Lung (tissue), 9 donors: ENCODE measurements at regions not wholly inside any gene's neighbourhood (a gene's known extent, or its start where the extent isn't known, plus 50 kb on each side); places are given as distances from the start of the nearest gene placed in this dataset.
"Not testable (repeated sequence)": the region's sequence is repeated elsewhere in the genome, so short reads cannot be mapped to it uniquely, and the experiment has no call there.

ENCODE experiments used
- ATAC-seq: fragments of 200-7000 bp; cut with Tn5 transposase; one replicate; pipeline ENCODE4 v1.9.1; 2020; ENCODE audit warnings: moderate number of reproducible peaks; ENCODE audit not compliant: insufficient read depth, low FRiP score
- DNase-seq, 3 donors: peaks; one replicate each; pipeline ENCODE4 v3.0.0-alpha.2; 2013 to 2017
- H3K27ac ChIP-seq, 2 donors: one replicate each; pipeline ENCODE4 v1.5.1; 2013; ENCODE audit warnings: mild to moderate bottlenecking in 2 of 2, moderate library complexity in 2 of 2, control low read depth in 1 of 2, inconsistent platforms in 1 of 2, low read depth in 1 of 2, low read length in 1 of 2
- H3K27me3 ChIP-seq, 3 donors: one replicate each; pipeline ENCODE4 v1.5.1; 2013; ENCODE audit warnings: low read length in 2 of 3; ENCODE audit not compliant: control insufficient read depth in 3 of 3, insufficient read depth in 3 of 3
- H3K36me3 ChIP-seq, 4 donors: one replicate each; pipeline ENCODE4 v1.5.1; 2013; ENCODE audit warnings: low read length in 4 of 4, mild to moderate bottlenecking in 1 of 4, moderate library complexity in 1 of 4; ENCODE audit not compliant: control insufficient read depth in 4 of 4, insufficient read depth in 4 of 4
- H3K4me1 ChIP-seq, 5 donors: one replicate each; pipeline ENCODE4 v1.5.1; 2013; ENCODE audit warnings: low read length in 5 of 5, mild to moderate bottlenecking in 2 of 5, moderate library complexity in 1 of 5; ENCODE audit not compliant: control insufficient read depth in 5 of 5, insufficient read depth in 5 of 5
- H3K4me3 ChIP-seq: one replicate; pipeline ENCODE4 v1.5.1; 2013; ENCODE audit warnings: mild to moderate bottlenecking, control low read depth, moderate library complexity
- H3K9ac ChIP-seq, 2 donors: one replicate each; pipeline ENCODE4 v1.5.1; 2013; ENCODE audit warnings: low read length in 2 of 2, control low read depth in 1 of 2; ENCODE audit not compliant: insufficient read depth in 1 of 2
- H3K9me3 ChIP-seq, 4 donors: one replicate each; pipeline ENCODE4 v1.5.1; 2013; ENCODE audit warnings: low read length in 3 of 4, mild to moderate bottlenecking in 1 of 4, moderate library complexity in 1 of 4; ENCODE audit not compliant: control insufficient read depth in 4 of 4, insufficient read depth in 3 of 4
- WGBS, 2 donors: extraction: QIAGEN DNeasy Blood & Tissue Kit; methylation state at CpG; one replicate each; pipeline ENCODE4 v1.1.7; 2013; 5-methylcytosine and 5-hydroxymethylcytosine counted together
- donor health status: Bipolar disorder and iron deficiency.
- donor health status: healthy.
- donor health status: DM: yes; HTN: yes; CAD: no.

DNA sequence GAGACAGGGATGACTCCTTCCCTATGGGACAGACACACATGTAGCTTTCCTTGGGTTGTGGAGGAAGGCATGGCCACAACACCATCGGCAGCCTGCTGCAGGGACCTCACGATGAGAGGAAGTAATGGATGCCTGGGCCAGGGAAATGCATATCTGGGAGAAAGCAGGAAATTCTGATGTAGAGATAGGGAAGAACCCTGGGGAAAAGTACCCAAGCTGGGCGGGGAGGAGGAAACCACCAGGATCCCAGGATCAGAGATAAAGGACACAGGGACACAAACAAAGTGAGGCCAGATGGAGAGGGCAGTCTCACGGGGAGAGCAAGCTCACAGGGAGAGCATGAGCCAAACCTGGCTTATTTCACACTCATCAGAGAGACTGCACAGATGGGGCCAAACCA lies 294.7 kb upstream of the TEKT4 start:
- not testable (repeated sequence) for H3K9me3 ChIP-seq, H3K4me3 ChIP-seq, H3K27ac ChIP-seq, H3K4me1 ChIP-seq, DNase-seq, ATAC-seq, H3K9ac ChIP-seq, H3K27me3 ChIP-seq, H3K36me3 ChIP-seq
- 35 to 40% methylated on average over 4 of the region's 4 CpGs for WGBS, 2 donors

- not testable (repeated sequence) for H3K27ac ChIP-seq, H3K4me1 ChIP-seq, H3K9ac ChIP-seq, H3K9me3 ChIP-seq, H3K27me3 ChIP-seq, H3K4me3 ChIP-seq, DNase-seq, H3K36me3 ChIP-seq, ATAC-seq
- 49 to 78% methylated on average over 6 to 7 of the region's 10 CpGs for WGBS, 2 donors
These were observed 294.1 kb upstream of the TEKT4 start for GRCh38 chr2:94577160-94577559.

DNA sequence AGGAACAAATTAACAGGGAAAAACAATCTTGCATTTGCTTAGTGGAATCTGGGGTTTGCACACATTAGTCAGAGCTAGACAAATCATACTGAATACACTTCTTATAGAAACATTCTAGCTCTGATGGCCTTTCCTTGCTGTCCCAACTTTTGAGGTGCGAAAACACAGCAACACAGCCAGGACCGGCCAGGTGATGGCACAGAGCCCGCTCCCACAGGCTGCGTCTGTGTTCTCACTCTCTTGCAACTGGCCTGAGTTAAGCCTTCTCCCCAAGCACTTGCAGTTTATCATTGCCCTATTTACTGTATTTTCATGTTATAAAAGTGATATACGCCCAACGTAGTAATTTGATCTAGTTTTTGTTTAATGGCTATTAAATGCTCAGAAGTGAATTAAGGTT lies 292.0 kb upstream of the TEKT4 start:
- not testable (repeated sequence) for ATAC-seq, H3K36me3 ChIP-seq, H3K4me3 ChIP-seq, H3K27me3 ChIP-seq, H3K4me1 ChIP-seq, H3K27ac ChIP-seq, DNase-seq, H3K9ac ChIP-seq, H3K9me3 ChIP-seq
- 90 to 95% methylated on average over 6 of the region's 6 CpGs for WGBS, 2 donors

GRCh38 chr2:94583081-94583723 lies 288.0 kb upstream of the TEKT4 start:
- not testable (repeated sequence) for H3K4me3 ChIP-seq, H3K27ac ChIP-seq, H3K9me3 ChIP-seq, H3K27me3 ChIP-seq, DNase-seq, H3K4me1 ChIP-seq, H3K36me3 ChIP-seq, ATAC-seq, H3K9ac ChIP-seq
- WGBS, 2 donors: 64 to 71% methylated on average over 7 to 8 of the region's 8 CpGs

GRCh38 chr2:94584569-94584968 lies 286.7 kb upstream of the TEKT4 start:
- not testable (repeated sequence) for H3K4me1 ChIP-seq, H3K27ac ChIP-seq, H3K4me3 ChIP-seq, DNase-seq, H3K9me3 ChIP-seq, H3K36me3 ChIP-seq, ATAC-seq, H3K9ac ChIP-seq, H3K27me3 ChIP-seq
- WGBS, 2 donors: 80 to 83% methylated on average over 1 of the region's 1 CpG

GRCh38 chr2:94586032-94586982 lies 284.9 kb upstream of the TEKT4 start:
- H3K4me1 ChIP-seq, H3K27ac ChIP-seq, ATAC-seq, H3K27me3 ChIP-seq, H3K9ac ChIP-seq, H3K9me3 ChIP-seq, H3K4me3 ChIP-seq, DNase-seq, H3K36me3 ChIP-seq: not testable (repeated sequence)
- WGBS, 2 donors: 62 to 69% methylated on average over 12 to 14 of the region's 14 CpGs

DNA sequence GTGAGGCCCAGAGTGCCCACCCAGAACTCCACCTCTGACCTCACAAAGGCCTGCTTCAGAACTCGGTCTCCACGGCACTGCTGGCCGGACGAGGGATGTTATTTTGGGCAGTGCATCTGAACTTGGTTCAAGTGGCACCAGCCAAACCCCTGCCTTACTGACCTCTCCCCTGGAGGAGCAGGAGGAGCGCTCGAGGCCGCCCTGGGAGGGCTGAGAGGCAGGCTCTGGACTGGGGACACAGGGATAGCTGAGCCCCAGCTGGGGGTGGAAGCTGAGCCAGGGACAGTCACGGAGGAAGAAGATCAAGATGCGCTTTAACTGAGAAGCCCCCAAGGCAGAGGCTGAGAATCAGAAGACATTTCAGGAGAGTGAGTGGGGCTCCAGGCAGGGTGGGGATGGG lies 284.2 kb upstream of the TEKT4 start:
- 83 to 85% methylated on average over 9 of the region's 9 CpGs for WGBS, 2 donors
- H3K4me1 ChIP-seq, H3K9me3 ChIP-seq, H3K27ac ChIP-seq, H3K27me3 ChIP-seq, DNase-seq, H3K4me3 ChIP-seq, H3K9ac ChIP-seq, H3K36me3 ChIP-seq, ATAC-seq: not testable (repeated sequence)
